Right lobe of liver (tissue), 6 donors: ENCODE measurements at regions not wholly inside any gene's neighbourhood (a gene's known extent, or its start where the extent isn't known, plus 50 kb on each side); places are given as distances from the start of the nearest gene placed in this dataset.
A peak's percentile ranks its signal among the peaks of the same experiment; 100 is the strongest.

ENCODE experiments used
- ATAC-seq, 4 donors: fragments of 200-7000 bp; cut with Tn5 transposase; one replicate each; pipeline ENCODE4 v1.9.1; 2020; ENCODE audit warnings: mild to moderate bottlenecking in 4 of 4, moderate library complexity in 4 of 4
- DNase-seq, 3 donors: peaks; one replicate each; pipeline ENCODE4 v3.0.0-alpha.2; 2020
- H3K27ac ChIP-seq, 3 donors: fragments of 200-600 bp; one replicate each; pipeline ENCODE4 v1.8.0; 2022
- H3K27me3 ChIP-seq, 2 donors: fragments of 200-600 bp; one replicate each; pipeline ENCODE4 v1.8.0; 2022
- H3K36me3 ChIP-seq, 4 donors: fragments of 200-600 bp; sonication (generic) in 1 of 4; one replicate each; pipeline versions ENCODE4 v1.5.1 to v1.8.0; 2017 to 2022; ENCODE audit warnings: control low read depth in 1 of 4
- H3K4me1 ChIP-seq, 4 donors: fragments of 200-600 bp; sonication (generic) in 1 of 4; one replicate each; pipeline versions ENCODE4 v1.5.1 to v1.8.0; 2017 to 2022; ENCODE audit warnings: control low read depth in 1 of 4
- H3K4me3 ChIP-seq, 3 donors: fragments of 200-600 bp; one replicate each; pipeline ENCODE4 v1.8.0; 2022
- H3K9me3 ChIP-seq, 4 donors: fragments of 200-600 bp; sonication (generic) in 1 of 4; one replicate each; pipeline versions ENCODE4 v1.5.1 to v1.8.0; 2017 to 2022; ENCODE audit warnings: control low read depth in 1 of 4
- CTCF ChIP-seq, 4 donors: fragments of 200-600 bp in 3 of 4; fragments of 450-650 bp in 1 of 4; IDR thresholded peaks; one replicate each; pipeline versions ENCODE4 v1.5.1 to v1.8.0; 2016 to 2022; ENCODE audit warnings: antibody characterized with exemption in 4 of 4, mild to moderate bottlenecking in 2 of 4
- POLR2A ChIP-seq: fragments of 450-650 bp; IDR thresholded peaks from one replicate; pipeline ENCODE4 v1.6.1; 2017; ENCODE audit warnings: antibody characterized with exemption, mild to moderate bottlenecking
- WGBS: methylation state at CpG from one replicate; pipeline ENCODE4 v1.1.6; 2018; ENCODE audit warnings: low coverage, low lambda C conversion rate; ENCODE audit not compliant: insufficient coverage; ENCODE audit errors: missing lambda C conversion rate; 5-methylcytosine and 5-hydroxymethylcytosine counted together
- intact Hi-C, 2 donors: fragments of 100-400 bp; cut with DNase I; formaldehyde crosslinking; loops; one replicate each; pipeline versions ENCODE4 v1.11.2 to v1.14.1; 2022
- donor health status: DM: no; HTN: yes; CAD: no.
- donor health status: DM: no; HTN: no; CAD: no.
- donor health status: DM: no; HTN: no; CAD: no.
- donor health status: DM: no; HTN: yes; CAD: no.
- donor health status: DM: no; HTN: yes; CAD: no.

- intact Hi-C loops: no loop called here
- TF ChIP-seq CTCF (IDR thresholded peaks at IDR 0.05): no peak
- TF ChIP-seq POLR2A: no peak
- DNase-seq: no peak
- 26% methylated on average over 2 of the region's 2 CpGs for WGBS
- Histone ChIP-seq H3K4me3 (no peak overlapping the region), H3K9me3 (no peaks in the 10 kb centered on the region), H3K36me3 (no peaks in the 10 kb centered on the region), H3K4me1 (no peaks in the 10 kb centered on the region), H3K27ac (no peak overlapping the region), H3K27me3 (no peaks in the 10 kb centered on the region)
- no peak for ATAC-seq
Observed at GRCh38 chr13:86201477-86201876, 402.3 kb upstream of the SLITRK6 start.

GRCh38 chr13:86193281-86193680 lies 394.1 kb upstream of the SLITRK6 start:
- intact Hi-C loops: no loop called here
- DNase-seq (no peak), ATAC-seq (no peak)
- Histone ChIP-seq H3K9me3 (no peaks in the 10 kb centered on the region), H3K36me3 (no peaks in the 10 kb centered on the region), H3K27me3 (no peaks in the 10 kb centered on the region), H3K4me3 (no peak overlapping the region), H3K4me1 (no peaks in the 10 kb centered on the region), H3K27ac (no peak overlapping the region)
- TF ChIP-seq POLR2A (no peak), CTCF (IDR thresholded peaks at IDR 0.05) (no peak)
- 38% methylated on average over 1 of the region's 1 CpG for WGBS

GRCh38 chr13:86188170-86188569 lies 389.0 kb upstream of the SLITRK6 start:
- WGBS: 65% methylated on average over 3 of the region's 4 CpGs
- Histone ChIP-seq H3K27ac (no peak overlapping the region), H3K36me3 (no peaks in the 10 kb centered on the region), H3K4me3 (no peak overlapping the region), H3K27me3 (no peaks in the 10 kb centered on the region), H3K9me3 (no peaks in the 10 kb centered on the region), H3K4me1 (no peaks in the 10 kb centered on the region)
- intact Hi-C loops: no loop called here
- no peak for DNase-seq
- ATAC-seq: no peak
- no peak for TF ChIP-seq POLR2A
- no peak for TF ChIP-seq CTCF (IDR thresholded peaks at IDR 0.05)

GRCh38 chr13:86185636-86186035 lies 386.4 kb upstream of the SLITRK6 start:
- Histone ChIP-seq H3K4me1 (no peaks in the 10 kb centered on the region), H3K4me3 (no peak overlapping the region), H3K9me3 (no peaks in the 10 kb centered on the region), H3K36me3 (no peaks in the 10 kb centered on the region), H3K27ac (no peak overlapping the region), H3K27me3 (no peaks in the 10 kb centered on the region)
- DNase-seq: peak in 1 of 3 donors; percentile 40
- intact Hi-C loops: no loop called here
- WGBS: 55% methylated on average over 5 of the region's 5 CpGs
- ATAC-seq: no peak
- TF ChIP-seq POLR2A (no peak), CTCF (IDR thresholded peaks at IDR 0.05) (no peak)

- intact Hi-C loops: no loop called here
- Histone ChIP-seq H3K4me3 (no peak overlapping the region), H3K9me3 (no peaks in the 10 kb centered on the region), H3K36me3 (no peaks in the 10 kb centered on the region), H3K27me3 (no peaks in the 10 kb centered on the region), H3K27ac (no peak overlapping the region), H3K4me1 (no peaks in the 10 kb centered on the region)
- DNase-seq: no peak
- TF ChIP-seq POLR2A: no peak
- TF ChIP-seq CTCF (IDR thresholded peaks at IDR 0.05): no peak
- no peak for ATAC-seq
- 65% methylated on average over 3 of the region's 3 CpGs for WGBS
Observed at GRCh38 chr13:86185107-86185506, 385.9 kb upstream of the SLITRK6 start.
